H9 (cell line): ENCODE measurements at regions not wholly inside any gene's neighbourhood (a gene's known extent, or its start where the extent isn't known, plus 50 kb on each side); places are given as distances from the start of the nearest gene placed in this dataset.

Source experiments
- DNase-seq: peaks from one replicate; pipeline ENCODE4 v3.0.0-alpha.2; 2017
- H2AFZ ChIP-seq: one replicate; pipeline ENCODE4 v1.6.1; 2013; ENCODE audit warnings: mild to moderate bottlenecking, low read length, control low read depth, moderate library complexity
- H2AK5ac ChIP-seq: 2 replicates; pipeline ENCODE4 v1.6.1; 2013; ENCODE audit warnings: low read length, control low read depth, mixed read lengths; ENCODE audit not compliant: insufficient read length
- H2BK120ac ChIP-seq: one replicate; pipeline ENCODE4 v1.6.1; 2013; ENCODE audit warnings: low read depth, mild to moderate bottlenecking, low read length, control low read depth, inconsistent platforms; ENCODE audit not compliant: poor library complexity, severe bottlenecking
- H2BK12ac ChIP-seq: 2 replicates; pipeline ENCODE4 v1.6.1; 2013; ENCODE audit warnings: low read length, control low read depth, mixed read lengths, low read depth; ENCODE audit not compliant: insufficient read length
- H2BK15ac ChIP-seq: 2 replicates; pipeline ENCODE4 v1.6.1; 2013; ENCODE audit warnings: low read depth, low read length, control low read depth
- H2BK20ac ChIP-seq: one replicate; pipeline ENCODE4 v1.6.1; 2013; ENCODE audit warnings: low read depth, mild to moderate bottlenecking, low read length, control low read depth, inconsistent platforms; ENCODE audit not compliant: poor library complexity, severe bottlenecking
- H2BK5ac ChIP-seq: 2 replicates; pipeline ENCODE4 v1.6.1; 2013; ENCODE audit warnings: low read length, control low read depth, mixed read lengths; ENCODE audit not compliant: insufficient read length
- H3K14ac ChIP-seq: 2 replicates; pipeline ENCODE4 v1.6.1; 2013; ENCODE audit warnings: low read length, control low read depth; ENCODE audit not compliant: insufficient read depth
- H3K18ac ChIP-seq: 2 replicates; pipeline ENCODE4 v1.6.1; 2013; ENCODE audit warnings: low read depth, mild to moderate bottlenecking, mixed read lengths, low read length, control low read depth; ENCODE audit not compliant: insufficient read length
- H3K23ac ChIP-seq: 2 replicates; pipeline ENCODE4 v1.6.1; 2013; ENCODE audit warnings: low read length, control low read depth, mixed read lengths, low read depth; ENCODE audit not compliant: insufficient read length
- H3K23me2 ChIP-seq: 2 replicates; pipeline ENCODE4 v1.6.1; 2013; ENCODE audit warnings: low read depth, mild to moderate bottlenecking, mixed read lengths, low read length, control low read depth; ENCODE audit not compliant: insufficient read length, poor library complexity, severe bottlenecking
- H3K27ac ChIP-seq: 2 replicates; pipeline ENCODE4 v1.5.1; 2013; ENCODE audit warnings: low read length, control low read depth, mixed read lengths, low read depth; ENCODE audit not compliant: insufficient read length
- H3K27me3 ChIP-seq: 2 replicates; pipeline ENCODE4 v1.6.1; 2013; ENCODE audit warnings: low read length, control low read depth, inconsistent platforms; ENCODE audit not compliant: insufficient read depth
- H3K4ac ChIP-seq: 2 replicates; pipeline ENCODE4 v1.6.1; 2013; ENCODE audit warnings: low read depth, mild to moderate bottlenecking, control low read depth, inconsistent platforms, low read length, moderate library complexity
- H3K4me1 ChIP-seq: 2 replicates; pipeline ENCODE4 v1.6.1; 2013; ENCODE audit warnings: low read length, control low read depth, inconsistent platforms; ENCODE audit not compliant: insufficient read depth
- H3K4me2 ChIP-seq: 2 replicates; pipeline ENCODE4 v1.6.1; 2013; ENCODE audit warnings: low read length, control low read depth, mixed read lengths; ENCODE audit not compliant: insufficient read length, insufficient read depth
- H3K56ac ChIP-seq: 2 replicates; pipeline ENCODE4 v1.6.1; 2013; ENCODE audit warnings: low read depth, mild to moderate bottlenecking, mixed read lengths, low read length, control low read depth; ENCODE audit not compliant: insufficient read length
- H3K79me1 ChIP-seq: 2 replicates; pipeline ENCODE4 v1.6.1; 2013; ENCODE audit warnings: low read depth, mild to moderate bottlenecking, moderate library complexity, low read length, control low read depth, inconsistent platforms; ENCODE audit not compliant: insufficient read depth, poor library complexity, severe bottlenecking
- H3K79me2 ChIP-seq: 2 replicates; pipeline ENCODE4 v1.6.1; 2013; ENCODE audit warnings: low read length, control low read depth, inconsistent platforms; ENCODE audit not compliant: insufficient read depth
- H3K9ac ChIP-seq: 2 replicates; pipeline ENCODE4 v1.6.1; 2013; ENCODE audit warnings: low read length, control low read depth, mixed read lengths; ENCODE audit not compliant: insufficient read length; ENCODE audit errors: extremely low read depth
- H3K9me3 ChIP-seq: one replicate; pipeline ENCODE4 v1.6.1; 2013; ENCODE audit warnings: low read depth, low read length, inconsistent platforms; ENCODE audit not compliant: control insufficient read depth
- H3T11ph ChIP-seq: one replicate; pipeline ENCODE4 v1.6.1; 2013; ENCODE audit warnings: mild to moderate bottlenecking, low read length, control low read depth, inconsistent platforms
- H4K20me1 ChIP-seq: one replicate; pipeline ENCODE4 v1.6.1; 2013; ENCODE audit not compliant: control insufficient read depth, insufficient read length, insufficient read depth
- H4K5ac ChIP-seq: 2 replicates; pipeline ENCODE4 v1.6.1; 2013; ENCODE audit warnings: low read depth, mild to moderate bottlenecking, mixed read lengths, low read length, control low read depth; ENCODE audit not compliant: insufficient read length
- H4K8ac ChIP-seq: replicated peaks from 2 replicates; pipeline ENCODE4 v1.6.1; 2013; ENCODE audit warnings: low read length, control low read depth, mixed read lengths, low read depth; ENCODE audit not compliant: insufficient read length
- H4K91ac ChIP-seq: 2 replicates; pipeline ENCODE4 v1.6.1; 2013; ENCODE audit warnings: low read depth, mild to moderate bottlenecking, moderate library complexity, mixed read lengths, low read length, control low read depth; ENCODE audit not compliant: insufficient read length
- H3K27ac Mint-ChIP-seq, 3 experiments: 2 replicates in 2 of 3; 3 replicates in 1 of 3; pipeline ENCODE4 v1.8.0; 2020 to 2021; ENCODE audit warnings: mixed read lengths in 3 of 3, mild to moderate bottlenecking in 1 of 3, moderate library complexity in 1 of 3
- H3K27me3 Mint-ChIP-seq: 2 replicates; pipeline ENCODE4 v1.8.0; 2021; ENCODE audit warnings: low read depth, mild to moderate bottlenecking, moderate library complexity, mixed read lengths
- H3K36me3 Mint-ChIP-seq, 3 experiments: 2 replicates in 2 of 3; 3 replicates in 1 of 3; pipeline ENCODE4 v1.8.0; 2020 to 2021; ENCODE audit warnings: low read depth in 3 of 3, mixed read lengths in 3 of 3; ENCODE audit not compliant: insufficient read depth in 1 of 3
- H3K4me1 Mint-ChIP-seq, 2 experiments: 2 replicates each; pipeline ENCODE4 v1.8.0; 2020; ENCODE audit warnings: mixed read lengths in 2 of 2
- H3K4me3 Mint-ChIP-seq, 2 experiments: 2 replicates in 1 of 2; 3 replicates in 1 of 2; pipeline ENCODE4 v1.8.0; 2020 to 2021; ENCODE audit warnings: mild to moderate bottlenecking in 2 of 2, mixed read lengths in 2 of 2, moderate library complexity in 1 of 2
- H3K9me3 Mint-ChIP-seq, 2 experiments: 2 replicates in 1 of 2; 3 replicates in 1 of 2; pipeline ENCODE4 v1.8.0; 2020; ENCODE audit warnings: mild to moderate bottlenecking in 2 of 2, mixed read lengths in 2 of 2, moderate library complexity in 1 of 2
- WGBS: extraction: QIAGEN DNeasy Blood & Tissue Kit; methylation state at CpG from one replicate; pipeline ENCODE4 v1.1.7; 2013; ENCODE audit warnings: missing lambda C conversion rate, low lambda C conversion rate, mixed read lengths; ENCODE audit not compliant: insufficient read length; ENCODE audit errors: extremely low coverage; 5-methylcytosine and 5-hydroxymethylcytosine counted together
- TF ChIP-seq, protein P1 (sequence below): fragments of 200-600 bp; sonication (generic); conservative IDR thresholded peaks from 3 replicates; pipeline ENCODE4 v1.8.0; 2021; ENCODE audit warnings: antibody characterized with exemption, mild to moderate bottlenecking

DNA sequence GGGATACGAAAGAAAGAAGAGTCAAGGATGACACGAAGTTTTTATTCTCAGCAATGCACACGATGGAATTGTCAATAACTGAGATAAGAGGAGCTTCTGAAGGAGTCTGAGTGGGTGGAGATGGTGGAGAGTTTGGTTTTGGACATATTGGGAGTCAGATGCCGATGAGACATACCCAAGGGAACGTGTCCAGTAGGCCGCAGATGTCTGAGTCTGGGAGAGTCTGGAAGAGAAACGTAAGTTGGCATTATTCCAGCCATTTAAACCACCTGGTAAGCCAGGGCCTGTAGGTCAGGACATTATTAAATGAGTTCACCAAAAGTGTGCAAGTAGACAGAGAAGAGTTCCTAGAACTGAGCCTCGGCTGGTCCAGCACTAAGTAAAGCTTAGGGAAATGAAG, 478.3 kb upstream of the CDH5 start:
- Histone ChIP-seq H3K79me1 (no peaks in the 10 kb centered on the region), H4K8ac (no peak overlapping the region), H4K20me1 (no peaks in the 10 kb centered on the region), H2BK12ac (no peak overlapping the region), H3K18ac (no peak overlapping the region), H3K27me3 (no peaks in the 10 kb centered on the region), H2BK20ac (no peak overlapping the region), H3K23me2 (no peaks in the 10 kb centered on the region), H3K9ac (no peak overlapping the region), H3K23ac (no peak overlapping the region), H3T11ph (no peak overlapping the region), H3K14ac (no peak overlapping the region), H2BK120ac (no peak overlapping the region), H2BK15ac (no peak overlapping the region), H3K56ac (no peak overlapping the region), H2AFZ (no peak overlapping the region), H4K5ac (no peak overlapping the region), H2BK5ac (no peak overlapping the region), H3K9me3 (no peaks in the 10 kb centered on the region), H4K91ac (no peak overlapping the region), H3K27ac (no peak overlapping the region), H2AK5ac (no peak overlapping the region), H3K79me2 (no peaks in the 10 kb centered on the region), H3K4me1 (no peaks in the 10 kb centered on the region), H3K4me2 (no peak overlapping the region), H3K4ac (no peak overlapping the region)
- no peak for DNase-seq
- Mint-ChIP-seq H3K9me3 (no peaks in the 10 kb centered on the region), H3K4me3 (no peak overlapping the region), H3K27me3 (no peaks in the 10 kb centered on the region), H3K36me3 (no peaks in the 10 kb centered on the region), H3K27ac (no peak overlapping the region), H3K4me1 (peaks cover 14 to 21% of the 10 kb centered on the region in 2 experiments)
- no CpG with 5 or more reads among the region's 8 CpGs for WGBS
- TF ChIP-seq, protein P1, sequence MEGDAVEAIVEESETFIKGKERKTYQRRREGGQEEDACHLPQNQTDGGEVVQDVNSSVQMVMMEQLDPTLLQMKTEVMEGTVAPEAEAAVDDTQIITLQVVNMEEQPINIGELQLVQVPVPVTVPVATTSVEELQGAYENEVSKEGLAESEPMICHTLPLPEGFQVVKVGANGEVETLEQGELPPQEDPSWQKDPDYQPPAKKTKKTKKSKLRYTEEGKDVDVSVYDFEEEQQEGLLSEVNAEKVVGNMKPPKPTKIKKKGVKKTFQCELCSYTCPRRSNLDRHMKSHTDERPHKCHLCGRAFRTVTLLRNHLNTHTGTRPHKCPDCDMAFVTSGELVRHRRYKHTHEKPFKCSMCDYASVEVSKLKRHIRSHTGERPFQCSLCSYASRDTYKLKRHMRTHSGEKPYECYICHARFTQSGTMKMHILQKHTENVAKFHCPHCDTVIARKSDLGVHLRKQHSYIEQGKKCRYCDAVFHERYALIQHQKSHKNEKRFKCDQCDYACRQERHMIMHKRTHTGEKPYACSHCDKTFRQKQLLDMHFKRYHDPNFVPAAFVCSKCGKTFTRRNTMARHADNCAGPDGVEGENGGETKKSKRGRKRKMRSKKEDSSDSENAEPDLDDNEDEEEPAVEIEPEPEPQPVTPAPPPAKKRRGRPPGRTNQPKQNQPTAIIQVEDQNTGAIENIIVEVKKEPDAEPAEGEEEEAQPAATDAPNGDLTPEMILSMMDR: no peak
